SK-N-SH (cell line): ENCODE measurements at regions not wholly inside any gene's neighbourhood (a gene's known extent, or its start where the extent isn't known, plus 50 kb on each side); places are given as distances from the start of the nearest gene placed in this dataset.

Experiments used
- CTCF ChIA-PET: fragments of 300-600, 350-600 bp; formaldehyde crosslinking; extraction: SDS; loops from one replicate; lab custom pipeline; 2021; lab: Yijun Ruan, JAX
- POLR2A ChIA-PET: fragments of 350-600 bp; sonication (Branson Sonifier 250); formaldehyde crosslinking; extraction: SDS; loops from one replicate; lab custom pipeline; 2020; ENCODE audit warnings: antibody characterized with exemption, inconsistent platforms; lab: Yijun Ruan, JAX
- DNase-seq: peaks from one replicate; pipeline ENCODE4 v3.0.0; 2012
- H2AFZ ChIP-seq: fragments of 200-600 bp; sonication (generic); 2 replicates; pipeline ENCODE4 v1.8.1; 2016; ENCODE audit warnings: antibody characterized with exemption, mild to moderate bottlenecking, low read depth
- H3F3A ChIP-seq: fragments of 200-600 bp; sonication (generic); replicated peaks from 2 replicates; pipeline ENCODE3; 2016; ENCODE audit warnings: antibody characterized with exemption, mild to moderate bottlenecking; ENCODE audit not compliant: insufficient read depth
- H3K27ac ChIP-seq, 2 experiments: fragments of 200-500 bp in 1 of 2; fragments of 200-600 bp in 1 of 2; sonication (Bioruptor generic) in 1 of 2; sonication (generic), shearing (Covaris generic) in 1 of 2; 2 replicates each; pipeline versions ENCODE4 v1.5.1 to v1.6.1; 2014 to 2016; ENCODE audit warnings: low read depth in 2 of 2, inconsistent platforms in 1 of 2, low read length in 1 of 2, mild to moderate bottlenecking in 1 of 2, mixed read lengths in 1 of 2
- H3K27me3 ChIP-seq: fragments of 200-600 bp; sonication (generic), shearing (Covaris generic); 2 replicates; pipeline ENCODE4 v1.6.1; 2016; ENCODE audit warnings: mixed run types; ENCODE audit not compliant: insufficient read depth
- H3K36me3 ChIP-seq, 2 experiments: fragments of 200-500 bp in 1 of 2; fragments of 200-600 bp in 1 of 2; sonication (Bioruptor generic) in 1 of 2; sonication (generic) in 1 of 2; replicated peaks in 1 of 2; 2 replicates each; pipeline versions ENCODE3 to v1.5.1; 2014 to 2016; ENCODE audit warnings: low read length in 1 of 2, mild to moderate bottlenecking in 1 of 2; ENCODE audit not compliant: insufficient read depth in 2 of 2, control insufficient read depth in 1 of 2
- H3K4me1 ChIP-seq, 2 experiments: fragments of 200-500 bp in 1 of 2; fragments of 200-600 bp in 1 of 2; sonication (Bioruptor generic) in 1 of 2; sonication (generic), shearing (Covaris generic) in 1 of 2; 2 replicates each; pipeline versions ENCODE4 v1.5.1 to v1.6.1; 2014 to 2016; ENCODE audit warnings: low read depth in 1 of 2, low read length in 1 of 2, mixed run types in 1 of 2; ENCODE audit not compliant: insufficient read depth in 2 of 2, control insufficient read depth in 1 of 2
- H3K4me2 ChIP-seq: fragments of 200-600 bp; sonication (generic), shearing (Covaris generic); 2 replicates; pipeline ENCODE4 v1.6.1; 2017; ENCODE audit warnings: mixed run types
- H3K4me3 ChIP-seq, 2 experiments: fragments of 200-500 bp in 1 of 2; fragments of 200-600 bp in 1 of 2; sonication (Bioruptor generic) in 1 of 2; sonication (generic), shearing (Covaris generic) in 1 of 2; 2 replicates each; pipeline versions ENCODE4 v1.5.1 to v1.8.1; 2014 to 2016; ENCODE audit warnings: low read depth in 2 of 2, inconsistent platforms in 1 of 2, low read length in 1 of 2, mild to moderate bottlenecking in 1 of 2, mixed read lengths in 1 of 2, moderate library complexity in 1 of 2
- H3K79me2 ChIP-seq: fragments of 200-600 bp; sonication (generic); 2 replicates; pipeline ENCODE4 v1.8.1; 2017; ENCODE audit warnings: mild to moderate bottlenecking; ENCODE audit not compliant: insufficient read depth
- H3K9ac ChIP-seq: fragments of 200-600 bp; sonication (generic); 2 replicates; pipeline ENCODE4 v1.6.1; 2017; ENCODE audit warnings: mixed run types
- H3K9me2 ChIP-seq: fragments of 200-600 bp; sonication (generic); 2 replicates; pipeline ENCODE4 v1.6.1; 2017; ENCODE audit warnings: mixed run types
- H3K9me3 ChIP-seq: fragments of 200-600 bp; sonication (generic); 2 replicates; pipeline ENCODE4 v1.6.1; 2017; ENCODE audit warnings: mixed run types, mild to moderate bottlenecking, moderate library complexity
- H4K20me1 ChIP-seq: fragments of 200-600 bp; sonication (generic); 2 replicates; pipeline ENCODE4 v1.6.1; 2017; ENCODE audit warnings: mild to moderate bottlenecking, mixed run types; ENCODE audit not compliant: insufficient read depth
- CHD2 ChIP-seq: fragments of 150-350 bp; IDR thresholded peaks from 2 replicates; pipeline ENCODE4 v1.6.1; 2018; ENCODE audit warnings: low read length; ENCODE audit not compliant: partially characterized antibody
- EP300 ChIP-seq, 2 experiments: IDR thresholded peaks; 2 replicates each; pipeline versions ENCODE4 v1.4.0 to v1.6.1; 2012; ENCODE audit warnings: borderline replicate concordance in 1 of 2, low read depth in 1 of 2, low read length in 1 of 2
- GABPA ChIP-seq: IDR thresholded peaks from 2 replicates; pipeline ENCODE4 v1.4.0; 2012; ENCODE audit warnings: low read depth, mild to moderate bottlenecking
- GATA2 ChIP-seq: sonication (generic); formaldehyde crosslinking; IDR thresholded peaks from 2 replicates; pipeline ENCODE4 v1.5.0; 2020; ENCODE audit warnings: mild to moderate bottlenecking, missing genetic modification reagents
- MAX ChIP-seq: IDR thresholded peaks from 2 replicates; pipeline ENCODE4 v1.4.0; 2012; ENCODE audit warnings: low read depth
- NFIC ChIP-seq: IDR thresholded peaks from 2 replicates; pipeline ENCODE4 v1.4.0; 2012; ENCODE audit warnings: borderline replicate concordance
- NRF1 ChIP-seq: IDR thresholded peaks from 2 replicates; pipeline ENCODE4 v1.6.1; 2012; ENCODE audit warnings: low read depth, mild to moderate bottlenecking, low read length
- RAD21 ChIP-seq: IDR thresholded peaks from 2 replicates; pipeline ENCODE4 v1.6.1; 2012; ENCODE audit warnings: mild to moderate bottlenecking, low read length
- RFX5 ChIP-seq: IDR thresholded peaks from 2 replicates; pipeline ENCODE4 v1.6.1; 2012; ENCODE audit warnings: mild to moderate bottlenecking, improper control_type of control experiment, low read length
- USF1 ChIP-seq: IDR thresholded peaks from 2 replicates; pipeline ENCODE4 v1.4.0; 2012; ENCODE audit warnings: low read depth, borderline replicate concordance
- YY1 ChIP-seq: IDR thresholded peaks from 2 replicates; pipeline ENCODE4 v1.4.0; 2012; ENCODE audit warnings: low read depth, mild to moderate bottlenecking
- WGBS: methylation state at CpG from one replicate; pipeline ENCODE4 v1.1.6; 2017; ENCODE audit warnings: low lambda C conversion rate; 5-methylcytosine and 5-hydroxymethylcytosine counted together
- TF ChIP-seq, protein P1 (sequence below): IDR thresholded peaks from 2 replicates; pipeline ENCODE4; 2012
- TF ChIP-seq, protein P2 (sequence below): fragments of 200-600 bp; sonication (generic); IDR thresholded peaks from 2 replicates; pipeline ENCODE4 v1.6.1; 2017; ENCODE audit warnings: antibody characterized with exemption, mild to moderate bottlenecking, moderate library complexity
- TF ChIP-seq, protein P3 (sequence below): fragments of 150-350 bp; IDR thresholded peaks from 2 replicates; pipeline ENCODE4 v1.6.1; 2016; ENCODE audit warnings: mild to moderate bottlenecking, low read depth, low read length
- TF ChIP-seq, protein P4 (sequence below): IDR thresholded peaks from 2 replicates; pipeline ENCODE4 v1.6.1; 2012; ENCODE audit warnings: mild to moderate bottlenecking, low read depth, low read length, moderate library complexity
- TF ChIP-seq, protein P5 (sequence below): fragments of 150-350 bp; IDR thresholded peaks from 2 replicates; pipeline ENCODE4 v1.6.1; 2017; ENCODE audit warnings: antibody characterized with exemption, low read length, low read depth, borderline replicate concordance

DNA sequence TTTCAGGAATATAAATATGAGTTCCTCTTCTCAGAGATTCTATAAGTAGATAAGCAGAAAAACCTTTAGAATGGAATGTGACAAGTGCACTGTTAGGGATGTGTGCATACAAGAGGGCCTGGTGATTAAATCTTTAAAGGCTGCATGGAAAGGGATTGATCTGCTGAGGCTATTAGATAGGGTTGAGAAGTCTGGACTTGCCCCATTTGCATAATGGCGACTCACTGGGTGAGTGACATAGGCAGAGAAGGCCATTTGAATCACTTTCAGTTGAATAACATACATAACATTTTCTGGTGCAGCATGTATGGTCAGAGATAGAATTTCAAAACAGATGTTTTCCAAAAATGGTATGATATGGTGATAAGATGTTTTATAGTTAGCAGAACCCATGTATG, 156.9 kb downstream of the ZNF621 start:
- POLR2A ChIA-PET: no interaction called here
- H3K9me2 ChIP-seq: no peaks in the 10 kb centered on the region
- no peak overlapping the region for H3K9ac ChIP-seq
- H3K4me3 ChIP-seq: no peak overlapping the region
- H3K4me1 ChIP-seq: no peaks in the 10 kb centered on the region
- no peaks in the 10 kb centered on the region for H3F3A ChIP-seq
- no peaks in the 10 kb centered on the region for H3K9me3 ChIP-seq
- no peaks in the 10 kb centered on the region for H3K79me2 ChIP-seq
- no peak overlapping the region for H2AFZ ChIP-seq
- H3K27ac ChIP-seq: no peak overlapping the region
- no peak for DNase-seq
- TF ChIP-seq GABPA (no peak), USF1 (no peak), YY1 (no peak), MAX (no peak), GATA2 (CRISPR knock-in tag) (no peak), RAD21 (no peak), RFX5 (no peak), NFIC (no peak)
- TF ChIP-seq, protein P1, sequence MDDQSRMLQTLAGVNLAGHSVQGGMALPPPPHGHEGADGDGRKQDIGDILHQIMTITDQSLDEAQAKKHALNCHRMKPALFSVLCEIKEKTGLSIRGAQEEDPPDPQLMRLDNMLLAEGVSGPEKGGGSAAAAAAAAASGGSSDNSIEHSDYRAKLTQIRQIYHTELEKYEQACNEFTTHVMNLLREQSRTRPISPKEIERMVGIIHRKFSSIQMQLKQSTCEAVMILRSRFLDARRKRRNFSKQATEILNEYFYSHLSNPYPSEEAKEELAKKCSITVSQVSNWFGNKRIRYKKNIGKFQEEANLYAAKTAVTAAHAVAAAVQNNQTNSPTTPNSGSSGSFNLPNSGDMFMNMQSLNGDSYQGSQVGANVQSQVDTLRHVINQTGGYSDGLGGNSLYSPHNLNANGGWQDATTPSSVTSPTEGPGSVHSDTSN: no peak
- TF ChIP-seq, protein P2, sequence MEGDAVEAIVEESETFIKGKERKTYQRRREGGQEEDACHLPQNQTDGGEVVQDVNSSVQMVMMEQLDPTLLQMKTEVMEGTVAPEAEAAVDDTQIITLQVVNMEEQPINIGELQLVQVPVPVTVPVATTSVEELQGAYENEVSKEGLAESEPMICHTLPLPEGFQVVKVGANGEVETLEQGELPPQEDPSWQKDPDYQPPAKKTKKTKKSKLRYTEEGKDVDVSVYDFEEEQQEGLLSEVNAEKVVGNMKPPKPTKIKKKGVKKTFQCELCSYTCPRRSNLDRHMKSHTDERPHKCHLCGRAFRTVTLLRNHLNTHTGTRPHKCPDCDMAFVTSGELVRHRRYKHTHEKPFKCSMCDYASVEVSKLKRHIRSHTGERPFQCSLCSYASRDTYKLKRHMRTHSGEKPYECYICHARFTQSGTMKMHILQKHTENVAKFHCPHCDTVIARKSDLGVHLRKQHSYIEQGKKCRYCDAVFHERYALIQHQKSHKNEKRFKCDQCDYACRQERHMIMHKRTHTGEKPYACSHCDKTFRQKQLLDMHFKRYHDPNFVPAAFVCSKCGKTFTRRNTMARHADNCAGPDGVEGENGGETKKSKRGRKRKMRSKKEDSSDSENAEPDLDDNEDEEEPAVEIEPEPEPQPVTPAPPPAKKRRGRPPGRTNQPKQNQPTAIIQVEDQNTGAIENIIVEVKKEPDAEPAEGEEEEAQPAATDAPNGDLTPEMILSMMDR: no peak
- no peak overlapping the region for H3K4me2 ChIP-seq
- no peaks in the 10 kb centered on the region for H4K20me1 ChIP-seq
- CTCF ChIA-PET: no interaction called here
- 11% methylated on average over 1 of the region's 1 CpG for WGBS
- H3K27me3 ChIP-seq: no peaks in the 10 kb centered on the region
- no peaks in the 10 kb centered on the region for H3K36me3 ChIP-seq

DNA sequence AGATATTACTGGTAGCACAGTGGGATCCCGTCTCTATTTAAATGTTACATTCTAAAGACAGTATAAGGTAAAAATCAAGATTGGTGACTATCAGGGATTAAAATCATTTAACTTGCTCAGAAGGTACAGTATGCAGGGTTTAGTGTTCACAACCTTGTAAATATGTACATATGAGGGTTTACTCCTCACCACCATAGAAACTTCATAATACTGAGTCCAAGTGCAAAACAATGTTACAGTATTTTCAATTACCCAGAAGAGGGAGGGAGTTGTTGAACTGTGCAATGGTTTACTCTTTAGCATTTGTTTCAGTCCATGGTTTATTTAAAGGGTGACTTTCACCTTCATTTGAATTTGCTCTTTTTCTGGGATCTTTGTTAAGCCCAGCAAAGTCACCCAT, 165.1 kb downstream of the ZNF621 start:
- H4K20me1 ChIP-seq: no peaks in the 10 kb centered on the region
- no peaks in the 10 kb centered on the region for H3K27me3 ChIP-seq
- no peak overlapping the region for H3K4me3 ChIP-seq
- no peak overlapping the region for H2AFZ ChIP-seq
- POLR2A ChIA-PET: no interaction called here
- H3K79me2 ChIP-seq: no peaks in the 10 kb centered on the region
- no peak for DNase-seq
- CTCF ChIA-PET: no interaction called here
- H3K9me2 ChIP-seq: no peaks in the 10 kb centered on the region
- no peaks in the 10 kb centered on the region for H3F3A ChIP-seq
- H3K9me3 ChIP-seq: no peaks in the 10 kb centered on the region
- no peak overlapping the region for H3K9ac ChIP-seq
- WGBS: 58% methylated on average over 1 of the region's 1 CpG
- H3K4me2 ChIP-seq: no peak overlapping the region
- no peak overlapping the region for H3K27ac ChIP-seq
- peaks cover 0 to 11% of the 10 kb centered on the region in 2 experiments; a peak in 1 of 4 replicates for H3K4me1 ChIP-seq
- H3K36me3 ChIP-seq: no peaks in the 10 kb centered on the region
- TF ChIP-seq, protein P1: no peak
- TF ChIP-seq, protein P3, sequence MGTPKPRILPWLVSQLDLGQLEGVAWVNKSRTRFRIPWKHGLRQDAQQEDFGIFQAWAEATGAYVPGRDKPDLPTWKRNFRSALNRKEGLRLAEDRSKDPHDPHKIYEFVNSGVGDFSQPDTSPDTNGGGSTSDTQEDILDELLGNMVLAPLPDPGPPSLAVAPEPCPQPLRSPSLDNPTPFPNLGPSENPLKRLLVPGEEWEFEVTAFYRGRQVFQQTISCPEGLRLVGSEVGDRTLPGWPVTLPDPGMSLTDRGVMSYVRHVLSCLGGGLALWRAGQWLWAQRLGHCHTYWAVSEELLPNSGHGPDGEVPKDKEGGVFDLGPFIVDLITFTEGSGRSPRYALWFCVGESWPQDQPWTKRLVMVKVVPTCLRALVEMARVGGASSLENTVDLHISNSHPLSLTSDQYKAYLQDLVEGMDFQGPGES: no peak
- TF ChIP-seq YY1: no peak
- TF ChIP-seq NRF1: no peak
- TF ChIP-seq, protein P4, sequence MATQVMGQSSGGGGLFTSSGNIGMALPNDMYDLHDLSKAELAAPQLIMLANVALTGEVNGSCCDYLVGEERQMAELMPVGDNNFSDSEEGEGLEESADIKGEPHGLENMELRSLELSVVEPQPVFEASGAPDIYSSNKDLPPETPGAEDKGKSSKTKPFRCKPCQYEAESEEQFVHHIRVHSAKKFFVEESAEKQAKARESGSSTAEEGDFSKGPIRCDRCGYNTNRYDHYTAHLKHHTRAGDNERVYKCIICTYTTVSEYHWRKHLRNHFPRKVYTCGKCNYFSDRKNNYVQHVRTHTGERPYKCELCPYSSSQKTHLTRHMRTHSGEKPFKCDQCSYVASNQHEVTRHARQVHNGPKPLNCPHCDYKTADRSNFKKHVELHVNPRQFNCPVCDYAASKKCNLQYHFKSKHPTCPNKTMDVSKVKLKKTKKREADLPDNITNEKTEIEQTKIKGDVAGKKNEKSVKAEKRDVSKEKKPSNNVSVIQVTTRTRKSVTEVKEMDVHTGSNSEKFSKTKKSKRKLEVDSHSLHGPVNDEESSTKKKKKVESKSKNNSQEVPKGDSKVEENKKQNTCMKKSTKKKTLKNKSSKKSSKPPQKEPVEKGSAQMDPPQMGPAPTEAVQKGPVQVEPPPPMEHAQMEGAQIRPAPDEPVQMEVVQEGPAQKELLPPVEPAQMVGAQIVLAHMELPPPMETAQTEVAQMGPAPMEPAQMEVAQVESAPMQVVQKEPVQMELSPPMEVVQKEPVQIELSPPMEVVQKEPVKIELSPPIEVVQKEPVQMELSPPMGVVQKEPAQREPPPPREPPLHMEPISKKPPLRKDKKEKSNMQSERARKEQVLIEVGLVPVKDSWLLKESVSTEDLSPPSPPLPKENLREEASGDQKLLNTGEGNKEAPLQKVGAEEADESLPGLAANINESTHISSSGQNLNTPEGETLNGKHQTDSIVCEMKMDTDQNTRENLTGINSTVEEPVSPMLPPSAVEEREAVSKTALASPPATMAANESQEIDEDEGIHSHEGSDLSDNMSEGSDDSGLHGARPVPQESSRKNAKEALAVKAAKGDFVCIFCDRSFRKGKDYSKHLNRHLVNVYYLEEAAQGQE: no peak
- TF ChIP-seq CHD2: no peak
- no peak for TF ChIP-seq EP300 (IDR thresholded peaks at IDR 0.05; ENCODE audit: borderline replicate concordance in 1 of 2, low read depth in 1 of 2, low read length in 1 of 2)
- TF ChIP-seq, protein P5, sequence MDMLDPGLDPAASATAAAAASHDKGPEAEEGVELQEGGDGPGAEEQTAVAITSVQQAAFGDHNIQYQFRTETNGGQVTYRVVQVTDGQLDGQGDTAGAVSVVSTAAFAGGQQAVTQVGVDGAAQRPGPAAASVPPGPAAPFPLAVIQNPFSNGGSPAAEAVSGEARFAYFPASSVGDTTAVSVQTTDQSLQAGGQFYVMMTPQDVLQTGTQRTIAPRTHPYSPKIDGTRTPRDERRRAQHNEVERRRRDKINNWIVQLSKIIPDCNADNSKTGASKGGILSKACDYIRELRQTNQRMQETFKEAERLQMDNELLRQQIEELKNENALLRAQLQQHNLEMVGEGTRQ: no peak
- no peak for TF ChIP-seq GATA2 (CRISPR knock-in tag)
